T-helper 1 cell (primary cell): ENCODE measurements at regions not wholly inside any gene's neighbourhood (a gene's known extent, or its start where the extent isn't known, plus 50 kb on each side); places are given as distances from the start of the nearest gene placed in this dataset.
A peak's percentile ranks its signal among the peaks of the same experiment; 100 is the strongest.

ENCODE experiments used
- DNase-seq, 5 donors: peaks; one replicate each; pipeline ENCODE4 v3.0.0-alpha.2; 2012 to 2020

GRCh38 chr5:142433526-142434321, 108.9 kb upstream of the SPRY4 start:
- no peak for DNase-seq

GRCh38 chr5:142432961-142433360, 108.1 kb upstream of the SPRY4 start:
- DNase-seq, result peak; percentile 35 to 87 (median 51)

GRCh38 chr5:142432369-142432863, 107.6 kb upstream of the SPRY4 start:
- peak in 3 of 5 donors; percentile 6 to 47 (median 17) for DNase-seq

GRCh38 chr5:142428773-142429473, 104.1 kb upstream of the SPRY4 start:
- DNase-seq, result no peak

- no peak for DNase-seq
Observed at GRCh38 chr5:142428036-142428772, 103.4 kb upstream of the SPRY4 start.

GRCh38 chr5:142427529-142427928, 102.7 kb upstream of the SPRY4 start:
- DNase-seq, result no peak

- DNase-seq, result no peak
Observed at GRCh38 chr5:142427015-142427364, 102.2 kb upstream of the SPRY4 start.

GRCh38 chr5:142426129-142427014, 101.6 kb upstream of the SPRY4 start:
- peak in 4 of 5 donors; percentile 8 to 41 (median 22) for DNase-seq

- DNase-seq, result no peak
Observed at GRCh38 chr5:142425286-142426065, 100.7 kb upstream of the SPRY4 start.

- DNase-seq, result no peak
Observed at GRCh38 chr5:142422429-142422828, 97.6 kb upstream of the SPRY4 start.

- DNase-seq, result peak in 1 of 5 donors; percentile 34
Observed at GRCh38 chr5:142421621-142422397, 97.0 kb upstream of the SPRY4 start.

GRCh38 chr5:142421228-142421617, 96.4 kb upstream of the SPRY4 start:
- DNase-seq, result no peak

GRCh38 chr5:142420561-142421227, 95.9 kb upstream of the SPRY4 start:
- DNase-seq, result no peak

GRCh38 chr5:142412581-142412980, 87.8 kb upstream of the SPRY4 start:
- no peak for DNase-seq

- no peak for DNase-seq
Observed at GRCh38 chr5:142411656-142412425, 87.0 kb upstream of the SPRY4 start.

GRCh38 chr5:142411103-142411502, 86.3 kb upstream of the SPRY4 start:
- no peak for DNase-seq

GRCh38 chr5:142408981-142409481, 84.2 kb upstream of the SPRY4 start:
- no peak for DNase-seq

- DNase-seq, result no peak
Observed at GRCh38 chr5:142408536-142408935, 83.7 kb upstream of the SPRY4 start.

GRCh38 chr5:142405814-142406395, 81.1 kb upstream of the SPRY4 start:
- no peak for DNase-seq
